ENCODE measurements at regions not wholly inside any gene's neighbourhood (a gene's known extent, or its start where the extent isn't known, plus 50 kb on each side); places are given as distances from the start of the nearest gene placed in this dataset.
"Not testable (repeated sequence)": the region's sequence is repeated elsewhere in the genome, so short reads cannot be mapped to it uniquely, and the experiment has no call there.

GRCh38 chr18:8932866-8933265, 169.6 kb upstream of the NDUFV2 start:
- ATAC-seq (no peak), DNase-seq (no peak)
- Mint-ChIP-seq H3K9me3 (peaks cover 6% of the 10 kb centered on the region), H3K4me3 (no peak overlapping the region), H3K27me3 (no peaks in the 10 kb centered on the region), H3K27ac (no peak overlapping the region), H3K36me3 (ENCODE audit: low read depth) (no peaks in the 10 kb centered on the region), H3K4me1 (ENCODE audit: low read depth) (no peaks in the 10 kb centered on the region)
- intact Hi-C loops (cut with micrococcal nuclease), result no loop called here
- ChIA-PET POLR2A (no interaction called here), CTCF (no interaction called here)
- no peak for TF ChIP-seq CTCF (IDR thresholded peaks at IDR 0.05)

GRCh38 chr18:8933714-8934284, 168.7 kb upstream of the NDUFV2 start:
- no peak for ATAC-seq
- TF ChIP-seq CTCF (IDR thresholded peaks at IDR 0.05), result no peak
- Mint-ChIP-seq H3K4me3 (no peak overlapping the region), H3K27ac (no peak overlapping the region), H3K27me3 (no peaks in the 10 kb centered on the region), H3K4me1 (ENCODE audit: low read depth) (no peaks in the 10 kb centered on the region), H3K9me3 (peaks cover 6% of the 10 kb centered on the region), H3K36me3 (ENCODE audit: low read depth) (no peaks in the 10 kb centered on the region)
- POLR2A ChIA-PET, result no interaction called here
- intact Hi-C loops (cut with micrococcal nuclease), result no loop called here
- DNase-seq, result no peak
- CTCF ChIA-PET, result no interaction called here

- H3K4me1 Mint-ChIP-seq (ENCODE audit: low read depth); intact Hi-C loops (cut with micrococcal nuclease); H3K9me3 Mint-ChIP-seq; H3K27ac Mint-ChIP-seq; ATAC-seq; POLR2A ChIA-PET; DNase-seq; H3K4me3 Mint-ChIP-seq; H3K36me3 Mint-ChIP-seq (ENCODE audit: low read depth); CTCF ChIA-PET; H3K27me3 Mint-ChIP-seq: not testable (repeated sequence)
Measured at GRCh38 chr18:8935346-8935745, 167.2 kb upstream of the NDUFV2 start.

GRCh38 chr18:8936619-8937018, 165.9 kb upstream of the NDUFV2 start:
- Mint-ChIP-seq H3K9me3 (no peaks in the 10 kb centered on the region), H3K36me3 (ENCODE audit: low read depth) (no peaks in the 10 kb centered on the region), H3K4me3 (no peak overlapping the region), H3K4me1 (ENCODE audit: low read depth) (no peaks in the 10 kb centered on the region), H3K27me3 (no peaks in the 10 kb centered on the region), H3K27ac (no peak overlapping the region)
- ATAC-seq (no peak), DNase-seq (no peak)
- ChIA-PET CTCF (no interaction called here), POLR2A (no interaction called here)
- intact Hi-C loops (cut with micrococcal nuclease), result no loop called here
- no peak for TF ChIP-seq CTCF (IDR thresholded peaks at IDR 0.05)

GRCh38 chr18:8937160-8938094, 165.1 kb upstream of the NDUFV2 start:
- H3K36me3 Mint-ChIP-seq (ENCODE audit: low read depth), result no peaks in the 10 kb centered on the region
- H3K27me3 Mint-ChIP-seq, result no peaks in the 10 kb centered on the region
- CTCF ChIA-PET, result no interaction called here
- DNase-seq (no peak), ATAC-seq (no peak)
- H3K27ac Mint-ChIP-seq, result no peak overlapping the region
- TF ChIP-seq CTCF (IDR thresholded peaks at IDR 0.05), result no peak
- intact Hi-C loops (cut with micrococcal nuclease), result no loop called here
- POLR2A ChIA-PET, result no interaction called here
- H3K4me3 Mint-ChIP-seq, result no peak overlapping the region
- no peaks in the 10 kb centered on the region for H3K9me3 Mint-ChIP-seq
- no peaks in the 10 kb centered on the region for H3K4me1 Mint-ChIP-seq (ENCODE audit: low read depth)
